ENCODE measurements at regions not wholly inside any gene's neighbourhood (a gene's known extent, or its start where the extent isn't known, plus 50 kb on each side); places are given as distances from the start of the nearest gene placed in this dataset.
A peak's percentile ranks its signal among the peaks of the same experiment; 100 is the strongest.

- H3K4me3 ChIP-seq (ENCODE audit: low read depth, low read length), result no peak overlapping the region
- in situ Hi-C loops (cut with HindIII; ENCODE audit: low sequenced_read_pairs), result no loop called here
- peak; percentile 43 for DNase-seq (ENCODE audit: low read depth, low spot score)
- no peak for TF ChIP-seq CTCF (IDR thresholded peaks at IDR 0.05; ENCODE audit: low read depth, low read length)
Observed at GRCh38 chr14:30211326-30211725, 283.7 kb upstream of the PRKD1 start.

GRCh38 chr14:30214014-30214413 lies 286.4 kb upstream of the PRKD1 start:
- in situ Hi-C loops (cut with HindIII; ENCODE audit: low sequenced_read_pairs), result no loop called here
- no peak for TF ChIP-seq CTCF (IDR thresholded peaks at IDR 0.05; ENCODE audit: low read depth, low read length)
- H3K4me3 ChIP-seq (ENCODE audit: low read depth, low read length), result no peak overlapping the region
- DNase-seq (ENCODE audit: low read depth, low spot score), result peak; percentile 65

GRCh38 chr14:30214461-30215090 lies 286.9 kb upstream of the PRKD1 start:
- TF ChIP-seq CTCF (IDR thresholded peaks at IDR 0.05; ENCODE audit: low read depth, low read length), result peak; percentile 53

GRCh38 chr14:30218907-30219306 lies 291.3 kb upstream of the PRKD1 start:
- TF ChIP-seq CTCF (IDR thresholded peaks at IDR 0.05; ENCODE audit: low read depth, low read length), result no peak
- in situ Hi-C loops (cut with HindIII; ENCODE audit: low sequenced_read_pairs), result no loop called here
- H3K4me3 ChIP-seq (ENCODE audit: low read depth, low read length), result no peak overlapping the region
- no peak for DNase-seq (ENCODE audit: low read depth, low spot score)

More at GRCh38 chr14:30214461-30215090, 286.9 kb upstream of the PRKD1 start:
- in situ Hi-C loops (cut with HindIII; ENCODE audit: low sequenced_read_pairs), result no loop called here
- DNase-seq (ENCODE audit: low read depth, low spot score), result peak; percentile 85
- H3K4me3 ChIP-seq (ENCODE audit: low read depth, low read length), result no peak overlapping the region

GRCh38 chr14:30221546-30221945 lies 293.9 kb upstream of the PRKD1 start:
- in situ Hi-C loops (cut with HindIII; ENCODE audit: low sequenced_read_pairs), result no loop called here
- TF ChIP-seq CTCF (IDR thresholded peaks at IDR 0.05; ENCODE audit: low read depth, low read length), result no peak
- H3K4me3 ChIP-seq (ENCODE audit: low read depth, low read length), result no peak overlapping the region
- peak; percentile 45 for DNase-seq (ENCODE audit: low read depth, low spot score)

GRCh38 chr14:30223385-30223785 lies 295.7 kb upstream of the PRKD1 start:
- in situ Hi-C loops (cut with HindIII; ENCODE audit: low sequenced_read_pairs), result no loop called here
- TF ChIP-seq CTCF (IDR thresholded peaks at IDR 0.05; ENCODE audit: low read depth, low read length), result no peak
- no peak overlapping the region for H3K4me3 ChIP-seq (ENCODE audit: low read depth, low read length)
- peak; percentile 94 for DNase-seq (ENCODE audit: low read depth, low spot score)

All from astrocyte of the spinal cord (primary cell).